GM12891 (cell line): ENCODE measurements at regions not wholly inside any gene's neighbourhood (a gene's known extent, or its start where the extent isn't known, plus 50 kb on each side); places are given as distances from the start of the nearest gene placed in this dataset.
A peak's percentile ranks its signal among the peaks of the same experiment; 100 is the strongest.

ENCODE experiments used
- POLR2A ChIP-seq: IDR thresholded peaks from 2 replicates; pipeline ENCODE4 v1.6.1; 2011; ENCODE audit warnings: low read depth, low read length, control low read depth
- POLR2AphosphoS5 ChIP-seq: IDR thresholded peaks from 2 replicates; pipeline ENCODE4 v1.6.1; 2011; ENCODE audit warnings: low read depth, low read length, control low read depth
- SPI1 ChIP-seq: IDR thresholded peaks from 2 replicates; pipeline ENCODE4 v1.6.1; 2011; ENCODE audit warnings: low read depth, low read length, control low read depth
- TAF1 ChIP-seq: IDR thresholded peaks from 2 replicates; pipeline ENCODE4 v1.6.1; 2011; ENCODE audit warnings: low read depth, low read length, control low read depth

- TF ChIP-seq TAF1 (no peak), POLR2AphosphoS5 (no peak), POLR2A (no peak), SPI1 (0 out of 2 replicates have a peak, but pooled peaks have one; percentile 2)
Measured at GRCh38 chr6:156534594-156534993, 242.6 kb upstream of the ARID1B start.
